ENCODE measurements at regions not wholly inside any gene's neighbourhood (a gene's known extent, or its start where the extent isn't known, plus 50 kb on each side); places are given as distances from the start of the nearest gene placed in this dataset.
"Not testable (repeated sequence)": the region's sequence is repeated elsewhere in the genome, so short reads cannot be mapped to it uniquely, and the experiment has no call there.

DNA sequence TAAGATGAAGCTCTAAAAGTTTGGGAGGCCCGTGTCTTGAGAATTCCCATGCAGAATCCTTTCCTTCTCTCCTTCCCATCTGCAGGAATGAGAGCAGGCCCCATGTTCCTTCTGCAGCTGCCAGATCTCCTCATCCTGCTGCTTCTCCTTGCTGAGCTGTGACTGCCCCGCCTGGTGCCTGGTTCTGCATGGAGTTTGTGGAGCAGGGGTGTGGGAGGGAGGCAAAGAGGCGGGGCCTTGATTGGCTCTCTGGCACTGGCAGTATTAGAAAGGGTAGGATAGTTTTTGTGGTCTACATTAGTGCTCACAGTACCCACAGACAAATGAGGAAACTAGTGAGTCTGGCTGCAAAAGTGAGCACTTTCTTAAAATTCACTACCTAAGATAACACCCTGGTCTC, 91.1 kb upstream of the CLPB start:
- no peak for FAIRE-seq
- DNase-seq (ENCODE audit: insufficient read length, low spot score), result no peak

DNA sequence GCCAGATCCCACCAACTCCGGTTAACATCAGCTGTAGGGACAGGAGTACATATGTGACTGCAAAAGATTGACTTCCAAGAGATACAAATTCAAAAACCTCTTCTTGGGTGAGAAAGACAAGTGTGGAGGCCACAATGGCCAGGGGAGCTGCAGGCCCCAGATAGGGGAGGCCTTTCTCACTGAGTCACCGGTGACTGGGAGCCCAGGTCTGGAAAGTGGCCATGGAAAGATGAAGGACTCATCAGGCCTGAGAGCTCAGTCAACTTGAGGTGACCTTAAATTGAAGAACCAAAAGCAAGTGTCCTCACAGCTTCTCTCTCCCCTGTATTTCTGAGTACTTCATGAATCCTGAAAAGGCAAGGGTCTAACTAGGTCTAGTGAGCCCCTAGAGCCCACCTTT, 90.4 kb upstream of the CLPB start:
- FAIRE-seq, result no peak
- DNase-seq (ENCODE audit: insufficient read length, low spot score), result no peak

DNA sequence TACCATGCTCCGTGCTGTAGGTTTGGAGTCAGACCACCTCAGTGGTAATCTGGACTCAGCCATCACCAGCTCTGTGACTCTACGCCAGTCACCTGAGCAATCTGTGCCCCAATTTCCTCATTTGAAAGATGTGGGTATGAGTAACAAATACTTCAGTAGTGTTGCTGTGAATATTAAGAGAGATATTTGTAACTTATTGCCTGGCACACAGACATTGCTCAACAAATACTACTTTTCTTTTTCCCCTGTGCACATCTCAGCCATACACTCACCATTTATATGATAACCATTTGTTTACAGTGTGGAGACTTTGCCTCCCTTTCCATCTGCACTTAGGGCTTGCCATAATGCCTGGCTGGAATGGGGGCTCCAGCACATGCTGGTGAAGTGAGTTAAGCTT, 89.7 kb upstream of the CLPB start:
- no peak for FAIRE-seq
- no peak for DNase-seq (ENCODE audit: insufficient read length, low spot score)

DNA sequence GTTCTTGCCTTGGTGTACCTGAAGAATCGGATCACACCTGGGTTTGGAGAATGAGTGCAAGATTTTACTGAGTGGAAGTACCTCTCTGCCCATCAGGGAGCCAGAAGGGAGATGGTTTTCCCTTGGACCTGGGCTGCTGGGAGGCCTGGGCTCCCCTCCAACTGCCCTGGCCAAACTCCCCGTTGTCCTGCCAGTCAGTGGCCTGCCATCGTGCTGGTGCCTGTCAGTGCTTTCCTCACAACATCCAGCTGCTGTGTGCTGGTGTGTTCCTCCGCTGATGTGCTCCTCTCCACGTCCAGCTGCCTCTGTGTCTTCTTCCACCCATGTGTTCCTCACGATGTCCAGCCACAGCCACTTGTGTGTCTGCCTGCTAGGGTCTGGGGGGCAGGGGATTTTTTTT, 87.9 kb upstream of the CLPB start:
- FAIRE-seq (no peak), DNase-seq (ENCODE audit: insufficient read length, low spot score) (no peak)

DNA sequence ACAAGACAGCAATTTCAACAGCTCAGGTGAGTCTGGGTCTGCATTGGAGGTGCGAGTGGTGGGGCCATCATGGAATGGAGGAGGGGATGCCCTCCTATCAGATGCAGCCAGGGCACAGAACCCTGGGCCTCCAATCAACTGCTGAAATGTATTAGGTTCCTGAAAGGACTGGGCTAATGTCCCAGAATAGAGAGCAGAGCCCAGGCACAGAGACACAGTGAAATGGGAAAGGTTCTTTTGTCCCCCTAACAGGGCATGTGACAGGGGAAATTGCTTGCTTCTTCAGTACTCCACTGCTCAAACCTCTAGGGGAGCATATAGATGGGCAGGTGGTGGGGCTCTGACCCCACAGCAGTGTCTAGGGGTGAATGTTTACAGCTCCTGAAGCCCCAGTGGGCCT, 87.3 kb upstream of the CLPB start:
- FAIRE-seq (no peak), DNase-seq (ENCODE audit: insufficient read length, low spot score) (no peak)

DNA sequence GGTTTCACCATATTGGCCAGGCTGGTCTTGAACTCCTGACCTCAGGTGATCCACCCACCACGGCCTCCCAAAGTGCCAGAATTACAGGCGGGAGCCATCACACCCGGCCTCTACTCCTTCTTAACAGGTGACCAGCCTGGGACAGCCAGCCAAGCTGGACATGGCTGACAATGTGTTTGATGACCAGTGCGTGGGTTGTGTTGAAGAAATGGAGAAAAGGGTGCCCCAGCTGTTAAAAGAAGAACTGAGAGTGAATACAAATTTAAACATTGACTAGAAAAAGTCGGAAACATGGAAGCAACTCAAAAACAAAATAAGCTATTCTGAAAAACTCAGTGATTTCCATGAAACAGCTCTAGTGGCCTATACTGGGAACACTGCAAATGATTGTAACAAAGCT, 86.5 kb upstream of the CLPB start:
- no peak for FAIRE-seq
- DNase-seq (ENCODE audit: insufficient read length, low spot score), result no peak

DNA sequence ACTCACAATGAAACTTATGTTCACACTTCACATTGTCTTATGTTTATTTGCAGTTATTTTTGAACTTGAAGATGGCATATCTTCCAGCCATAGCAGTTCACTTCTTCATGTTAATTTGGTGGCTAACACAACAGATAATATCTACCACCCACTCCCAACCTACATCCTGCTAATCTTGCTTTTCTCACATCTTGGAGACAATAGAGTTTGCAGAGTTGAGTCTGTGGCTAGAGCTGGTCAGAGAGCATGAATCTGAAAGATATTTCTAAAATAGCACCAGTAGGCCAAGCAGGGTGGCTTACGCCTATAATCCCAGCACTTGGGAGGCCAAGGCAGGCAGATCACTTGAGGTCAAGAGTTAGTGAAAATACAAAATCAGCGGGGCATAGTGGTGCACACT, 85.6 kb upstream of the CLPB start:
- DNase-seq (ENCODE audit: insufficient read length, low spot score), result not testable (repeated sequence)
- FAIRE-seq, result peak; percentile 55

DNA sequence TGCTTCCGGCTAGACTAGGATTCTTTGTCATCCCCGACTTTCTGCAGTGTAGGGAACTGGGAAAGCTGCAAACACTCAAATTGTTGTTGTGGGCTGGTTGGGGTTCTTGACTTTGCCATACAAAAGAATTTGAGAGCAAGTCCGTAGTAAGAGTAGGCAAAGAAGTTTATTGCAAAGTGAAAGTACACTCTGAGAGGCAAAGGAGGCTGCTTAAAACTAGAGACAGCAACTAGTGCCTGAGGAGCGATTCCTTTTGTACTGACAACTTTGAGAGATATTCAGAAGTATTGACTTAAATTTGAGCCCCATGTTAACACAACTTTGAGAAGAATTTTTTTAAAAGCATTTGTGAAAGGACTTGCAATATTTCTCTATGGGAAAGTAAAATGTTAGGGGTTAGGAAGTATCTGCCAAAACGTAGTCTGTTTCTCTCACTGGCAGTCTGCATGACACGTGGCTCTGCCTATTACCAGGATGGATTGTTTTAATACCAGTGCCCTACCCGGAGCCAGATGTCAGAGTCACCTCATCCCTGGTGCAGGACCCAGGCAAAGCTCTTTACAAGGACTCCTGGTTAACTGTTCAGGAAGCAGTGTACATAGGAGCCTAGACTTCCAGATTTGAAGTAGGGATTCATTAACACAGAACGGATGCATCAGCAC, 85.0 kb upstream of the CLPB start:
- FAIRE-seq (peak; percentile 42), DNase-seq (ENCODE audit: insufficient read length, low spot score) (peak; percentile 39)

DNA sequence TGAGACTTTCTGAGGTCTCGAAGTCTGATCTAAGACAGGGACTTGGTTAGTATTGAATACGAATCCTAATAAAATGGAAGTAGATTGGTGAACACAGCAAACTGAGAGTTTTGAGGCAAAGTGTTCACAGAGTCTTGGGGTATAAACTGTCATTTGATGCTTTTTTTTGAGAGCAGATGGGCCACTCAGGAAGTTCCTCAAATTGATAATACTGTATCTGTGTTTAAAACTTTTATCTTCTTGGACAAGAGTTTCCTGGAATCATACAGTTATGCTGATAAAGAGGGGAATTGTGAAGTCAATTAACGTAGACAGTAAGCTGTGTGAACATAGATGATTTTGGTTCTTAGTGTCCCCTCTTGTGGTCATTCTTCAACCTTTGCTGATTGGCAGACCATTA, 80.0 kb upstream of the CLPB start:
- FAIRE-seq, result no peak
- no peak for DNase-seq (ENCODE audit: insufficient read length, low spot score)

DNA sequence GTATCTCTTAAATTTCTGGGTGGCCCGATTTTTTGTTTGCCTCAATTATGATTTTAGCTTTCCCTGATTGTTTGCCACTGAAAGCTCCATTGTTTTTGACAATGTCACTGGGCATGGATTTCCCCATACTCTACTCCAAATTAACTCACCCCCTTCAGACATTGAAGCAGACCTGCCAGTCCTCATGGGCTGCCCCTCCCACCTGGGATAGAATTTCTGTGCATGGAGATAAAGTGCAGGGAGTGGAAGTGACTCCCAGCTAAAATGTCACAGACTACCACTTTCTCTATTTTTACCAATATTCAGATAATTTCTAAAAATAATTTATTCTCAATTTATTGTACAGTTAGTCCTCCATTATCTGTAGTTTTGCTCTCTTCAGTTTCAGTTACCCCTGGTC, 79.1 kb upstream of the CLPB start:
- DNase-seq (ENCODE audit: insufficient read length, low spot score), result no peak
- no peak for FAIRE-seq

DNA sequence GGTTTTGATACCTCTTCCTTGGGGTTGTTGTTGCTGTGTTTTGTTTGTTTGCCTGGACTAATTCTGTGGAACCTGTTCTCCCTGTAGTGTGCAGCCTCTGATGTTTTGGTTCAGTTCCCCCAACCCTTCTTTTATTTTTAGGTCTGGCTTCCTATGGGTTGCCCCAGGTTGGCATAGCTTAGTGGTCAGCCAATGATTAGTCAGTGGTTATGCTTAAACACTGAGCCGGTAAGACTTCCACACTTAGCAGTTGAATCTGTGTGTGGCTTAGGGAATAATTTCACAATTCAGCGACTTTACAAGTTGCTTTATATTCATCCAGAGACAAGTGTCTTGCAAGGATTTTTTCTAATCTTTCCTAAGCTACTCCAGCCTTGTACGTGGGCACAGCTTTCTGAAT, 78.6 kb upstream of the CLPB start:
- FAIRE-seq (no peak), DNase-seq (ENCODE audit: insufficient read length, low spot score) (no peak)

DNA sequence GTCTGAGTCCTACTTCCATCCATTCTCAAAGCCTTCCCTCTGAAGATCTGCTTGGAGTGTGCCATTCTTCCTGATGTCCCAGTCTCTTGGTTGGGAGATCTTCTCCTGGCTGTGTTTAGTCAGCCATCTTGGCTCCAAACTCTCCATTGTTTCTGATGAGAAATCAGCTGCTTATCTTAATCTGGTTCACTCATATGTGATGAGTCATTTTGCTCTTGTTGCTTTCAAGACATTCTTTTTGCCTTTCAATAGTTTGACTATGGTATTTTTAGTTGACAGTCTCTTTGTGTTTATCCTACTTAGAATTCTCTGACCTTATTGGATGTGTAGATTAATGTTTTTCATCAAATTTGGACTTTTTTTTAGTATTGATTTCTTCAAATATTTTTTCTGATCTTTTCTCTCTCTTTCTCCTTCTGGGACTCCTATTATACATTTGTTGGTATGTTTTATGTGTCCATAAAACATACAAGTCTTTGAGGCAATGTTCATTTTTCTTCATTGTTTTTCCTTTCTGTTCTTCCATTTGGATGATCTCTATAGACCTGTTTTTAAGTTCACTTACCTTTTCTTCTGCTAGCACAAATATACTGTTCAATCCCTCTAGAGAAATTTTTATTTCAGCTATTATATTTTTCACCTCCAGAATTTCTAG, 77.2 kb upstream of the CLPB start:
- DNase-seq (ENCODE audit: insufficient read length, low spot score) (no peak), FAIRE-seq (no peak)

DNA sequence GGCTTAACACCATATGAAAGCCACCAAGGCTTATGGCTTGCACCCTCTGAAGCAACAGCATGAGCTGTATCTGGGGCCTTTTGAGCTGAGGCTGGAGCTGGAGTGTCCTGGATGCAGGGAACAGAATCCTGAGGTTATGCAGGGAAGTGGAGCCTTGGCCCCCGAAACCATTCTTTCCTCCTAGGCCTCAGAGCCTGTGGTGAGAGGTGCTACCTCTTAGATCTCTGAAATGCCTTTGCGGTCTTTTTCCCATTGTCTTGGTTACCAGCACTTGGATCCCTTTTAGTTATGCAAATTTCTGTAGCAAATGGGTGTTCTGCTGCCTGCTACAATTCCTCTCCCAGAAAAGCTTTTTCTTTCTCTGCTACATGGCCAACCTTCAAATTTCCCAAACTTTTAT, 72.7 kb upstream of the CLPB start:
- no peak for FAIRE-seq

DNA sequence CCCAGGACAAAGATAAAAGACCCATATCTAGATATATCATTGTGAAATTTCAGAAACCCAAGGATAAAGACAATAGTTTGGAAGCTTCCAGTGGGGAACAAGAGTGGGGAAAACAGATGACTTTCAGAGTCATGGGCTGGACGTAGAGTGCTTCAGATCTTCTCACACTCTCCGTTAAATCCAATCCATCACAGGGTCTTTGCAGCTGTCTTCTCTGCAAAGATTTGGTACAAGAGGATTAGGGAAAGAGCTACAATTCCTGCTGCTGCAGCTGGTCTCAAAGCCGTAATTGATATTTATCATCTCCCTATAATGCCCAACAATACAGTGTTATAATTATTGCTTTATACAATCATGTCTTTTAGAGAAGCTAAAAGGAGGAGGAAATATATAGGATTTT, 63.4 kb upstream of the CLPB start:
- DNase-seq (ENCODE audit: insufficient read length, low spot score) (no peak), FAIRE-seq (no peak)

More for the DNA sequence above, 72.7 kb upstream of the CLPB start:
- no peak for DNase-seq (ENCODE audit: insufficient read length, low spot score)

DNA sequence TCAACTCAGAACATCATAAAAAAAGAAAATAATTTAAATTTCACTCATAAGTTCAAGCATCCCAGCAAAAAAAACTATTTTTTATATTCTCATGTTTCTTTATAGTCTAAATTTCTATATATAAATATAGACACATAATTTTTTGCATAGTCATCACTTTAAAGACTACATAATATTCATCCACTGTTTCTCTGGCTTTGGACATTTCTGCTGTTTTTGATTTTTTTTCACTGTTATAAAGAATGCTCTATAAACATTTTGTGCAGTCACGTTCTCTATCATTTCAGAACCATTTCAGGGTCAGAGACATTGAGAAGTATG, 59.7 kb upstream of the CLPB start:
- FAIRE-seq (no peak), DNase-seq (ENCODE audit: insufficient read length, low spot score) (no peak)

DNA sequence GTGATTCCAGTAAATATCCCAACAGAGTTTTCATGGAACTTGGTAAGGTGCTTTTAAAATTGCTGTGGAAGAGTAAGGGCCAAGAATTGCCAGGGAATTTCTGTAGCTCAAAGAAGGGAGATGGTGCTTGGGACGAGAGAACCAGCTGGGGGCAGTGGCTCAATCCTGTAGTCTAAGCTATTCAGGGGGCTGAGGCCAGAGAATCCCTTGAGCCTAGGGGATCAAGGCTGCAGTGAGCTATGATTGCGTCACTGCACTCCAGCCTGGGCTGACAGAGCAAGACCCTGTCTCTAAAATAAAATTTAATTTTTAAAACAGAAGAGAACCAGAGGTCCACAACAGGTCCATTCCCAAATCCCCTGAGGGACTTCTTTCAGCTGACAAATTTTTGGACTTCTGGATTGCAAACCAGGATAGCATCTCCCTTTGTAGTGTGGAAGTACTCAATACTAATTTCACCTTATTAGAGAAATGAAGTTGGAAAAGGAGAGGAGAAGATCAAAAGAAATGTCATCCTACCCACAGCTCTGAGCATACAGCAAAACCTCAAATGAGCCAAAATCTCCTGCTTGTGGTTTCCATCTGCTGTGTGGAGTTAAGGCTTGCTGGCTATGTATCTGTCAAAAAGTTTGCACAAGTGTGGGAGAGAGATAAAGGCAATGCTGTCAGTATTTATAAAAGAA, 59.2 kb upstream of the CLPB start:
- FAIRE-seq (peak; percentile 26), DNase-seq (ENCODE audit: insufficient read length, low spot score) (no peak)

DNA sequence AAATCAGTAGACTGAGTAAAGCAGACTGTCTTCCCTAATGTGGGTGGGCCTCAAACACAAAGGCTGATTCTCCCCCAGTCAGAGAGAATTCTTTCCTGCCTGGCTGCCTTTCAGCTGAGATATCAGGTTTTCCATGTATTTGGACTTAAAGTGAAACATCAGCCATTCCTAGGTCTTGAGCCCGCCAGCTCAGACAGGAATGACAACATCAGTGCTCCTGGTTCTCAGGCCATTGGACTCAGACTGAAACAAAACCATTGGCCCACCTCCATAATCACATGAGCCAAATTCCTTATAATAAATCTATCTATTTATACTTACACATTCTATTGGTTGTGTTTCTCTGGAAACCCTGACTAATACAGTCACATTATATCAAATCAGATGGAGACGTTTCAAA, 56.7 kb upstream of the CLPB start:
- FAIRE-seq (peak; percentile 16), DNase-seq (ENCODE audit: insufficient read length, low spot score) (no peak)
